HG03196 (cell line): ENCODE measurements at regions not wholly inside any gene's neighbourhood (a gene's known extent, or its start where the extent isn't known, plus 50 kb on each side); places are given as distances from the start of the nearest gene placed in this dataset.
A peak's percentile ranks its signal among the peaks of the same experiment; 100 is the strongest.
"Not testable (repeated sequence)": the region's sequence is repeated elsewhere in the genome, so short reads cannot be mapped to it uniquely, and the experiment has no call there.

ENCODE experiments used
- ATAC-seq: cut with Tn5 transposase; IDR thresholded peaks from one replicate; pipeline ENCODE4 v1.9.1; 2021; ENCODE audit not compliant: unreplicated experiment

DNA sequence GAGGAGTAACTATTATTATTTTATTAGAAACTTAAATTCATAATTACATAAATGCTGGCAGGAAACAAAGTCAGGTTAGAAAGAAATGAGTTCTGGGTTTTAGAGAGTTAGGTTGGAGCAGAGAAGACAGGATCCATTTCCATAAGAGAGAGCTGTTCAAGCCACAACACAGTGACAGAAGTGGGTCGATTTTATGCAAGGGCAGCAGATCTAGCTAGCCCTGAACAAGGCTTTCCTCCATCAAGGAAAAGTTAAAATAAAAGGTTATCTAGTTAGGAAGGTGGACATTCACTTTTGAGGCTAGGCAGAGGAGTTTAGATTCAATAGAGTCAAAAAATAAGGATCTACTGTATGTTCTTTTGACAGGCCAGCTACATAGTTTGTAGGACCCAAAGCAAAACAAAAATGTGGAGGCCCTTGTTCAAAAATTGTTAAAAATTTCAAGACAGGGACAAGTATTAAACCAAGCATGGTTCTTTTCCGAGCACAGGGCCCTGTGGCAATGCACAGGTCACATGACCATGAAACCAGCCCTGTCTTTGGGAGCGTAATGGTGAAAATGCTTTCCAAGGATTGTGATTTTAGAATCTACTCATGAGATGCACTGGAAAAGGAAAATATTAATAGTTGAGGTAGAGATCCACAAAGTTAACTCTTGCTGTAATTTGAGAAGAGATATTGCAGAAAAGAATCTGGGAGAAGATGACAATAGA is 91.2 kb upstream of the CREB1 start:
- no peak for ATAC-seq

GRCh38 chr2:207439881-207440280 is 89.9 kb upstream of the CREB1 start:
- ATAC-seq: not testable (repeated sequence)

DNA sequence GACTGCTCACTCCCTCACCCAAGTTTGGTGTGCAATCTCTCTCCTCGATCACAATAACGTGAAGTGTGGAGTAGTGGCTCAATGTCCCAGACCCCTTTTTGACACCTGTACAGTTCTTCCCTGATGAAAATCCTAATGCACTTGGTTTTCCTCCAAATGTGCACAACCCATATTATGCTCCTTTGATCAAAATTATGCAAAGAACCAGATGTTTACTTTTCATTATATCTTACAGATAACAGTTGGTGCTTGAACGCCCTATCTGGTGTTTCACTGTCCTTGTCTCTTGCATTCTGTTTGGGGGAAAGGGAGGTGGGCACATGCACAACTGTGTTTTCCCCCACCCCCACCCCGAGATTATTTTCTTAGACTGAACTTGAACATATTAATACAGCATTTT is 85.0 kb upstream of the CREB1 start:
- no peak for ATAC-seq

- no peak for ATAC-seq
These were observed 83.1 kb upstream of the CREB1 start for GRCh38 chr2:207446653-207447052.

DNA sequence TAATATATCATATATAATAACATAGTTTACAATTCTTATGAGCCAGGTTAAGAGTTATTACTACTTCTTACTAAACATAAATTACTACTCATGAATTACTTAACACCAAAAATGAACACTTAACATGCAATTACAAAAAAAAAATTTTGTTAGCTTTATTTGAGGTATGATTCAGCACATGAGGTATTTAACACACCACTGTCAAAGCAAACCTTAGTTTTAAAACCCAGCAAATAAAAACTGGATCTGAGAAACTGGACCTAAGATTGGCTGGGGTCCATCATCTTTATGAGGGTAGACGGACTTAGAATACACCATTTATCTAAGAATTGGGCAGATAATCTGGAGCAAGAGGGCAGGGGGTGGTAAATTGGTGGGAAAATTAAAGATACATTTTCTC is 81.8 kb upstream of the CREB1 start:
- ATAC-seq: no peak

DNA sequence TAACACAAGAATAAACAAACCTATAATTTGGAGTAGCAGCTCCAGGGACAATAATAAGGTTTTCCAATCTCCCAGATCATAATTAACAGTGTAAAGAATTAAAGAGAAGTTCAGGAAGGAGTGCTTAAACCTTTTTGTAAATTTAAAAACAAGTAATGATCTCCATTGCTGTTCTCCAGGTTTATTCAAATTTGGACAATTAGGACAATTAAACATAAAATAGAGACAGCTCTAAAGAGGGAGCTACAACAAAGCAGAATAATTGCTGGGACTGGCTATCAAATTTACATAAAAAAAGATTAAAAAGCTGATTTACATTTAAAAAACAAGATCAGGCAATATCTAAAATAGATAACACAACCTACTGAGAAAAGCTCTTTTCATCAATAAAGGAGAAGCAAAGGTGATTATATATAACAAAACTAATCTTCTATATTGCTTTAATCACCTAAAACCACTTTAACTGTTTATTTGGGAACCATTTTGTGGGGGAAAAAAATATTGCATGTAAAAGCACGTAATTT is 80.1 kb upstream of the CREB1 start:
- ATAC-seq: no peak

GRCh38 chr2:207450186-207450585 is 79.6 kb upstream of the CREB1 start:
- no peak for ATAC-seq

DNA sequence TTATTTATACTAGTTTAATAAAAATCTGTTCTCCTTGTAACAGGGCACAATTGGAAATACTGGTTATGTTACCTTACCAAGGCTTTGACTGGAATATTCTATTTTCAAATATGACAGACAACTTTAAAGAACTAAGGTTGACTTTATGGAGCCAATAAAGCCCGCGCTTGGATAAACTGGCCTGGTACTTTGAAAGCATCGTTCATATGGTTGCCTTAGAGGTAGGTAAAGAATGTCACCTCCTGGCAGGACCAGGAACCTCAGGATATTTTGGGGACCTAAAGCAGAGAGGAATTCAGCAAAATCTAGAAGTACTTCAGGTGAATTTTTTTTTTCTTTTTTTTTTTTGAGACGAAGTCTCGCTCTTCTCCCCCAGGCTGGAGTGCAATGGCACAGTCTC is 71.2 kb upstream of the CREB1 start:
- no peak for ATAC-seq

GRCh38 chr2:207459990-207460757 is 69.6 kb upstream of the CREB1 start:
- peak; percentile 59 for ATAC-seq

- ATAC-seq: no peak
These were observed 66.3 kb upstream of the CREB1 start for GRCh38 chr2:207463433-207463832.

GRCh38 chr2:207464007-207464406 is 65.8 kb upstream of the CREB1 start:
- ATAC-seq: no peak

DNA sequence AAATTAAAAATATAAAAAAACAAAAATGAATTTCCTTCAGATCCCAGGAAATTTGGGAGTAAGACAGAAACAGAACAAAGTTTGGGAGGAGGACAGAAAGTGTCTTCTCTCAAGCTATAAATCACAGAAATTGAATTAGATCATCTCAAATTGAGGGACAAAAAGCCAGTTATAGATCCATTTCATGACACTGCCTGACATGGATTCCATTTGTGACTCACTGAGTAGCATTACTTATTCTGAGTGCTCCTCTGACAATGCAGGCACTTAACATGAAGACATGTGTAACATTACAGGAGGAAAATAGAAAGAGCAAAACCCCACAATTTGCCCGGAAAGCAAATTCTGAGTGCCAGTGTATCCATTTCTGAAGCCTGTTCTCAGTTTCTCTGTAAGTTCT is 63.9 kb upstream of the CREB1 start:
- no peak for ATAC-seq

GRCh38 chr2:207467716-207468347 is 61.9 kb upstream of the CREB1 start:
- no peak for ATAC-seq

- no peak for ATAC-seq
These were observed 61.3 kb upstream of the CREB1 start for GRCh38 chr2:207468488-207468887.

- no peak for ATAC-seq
These were observed 60.3 kb upstream of the CREB1 start for GRCh38 chr2:207469451-207469850.

DNA sequence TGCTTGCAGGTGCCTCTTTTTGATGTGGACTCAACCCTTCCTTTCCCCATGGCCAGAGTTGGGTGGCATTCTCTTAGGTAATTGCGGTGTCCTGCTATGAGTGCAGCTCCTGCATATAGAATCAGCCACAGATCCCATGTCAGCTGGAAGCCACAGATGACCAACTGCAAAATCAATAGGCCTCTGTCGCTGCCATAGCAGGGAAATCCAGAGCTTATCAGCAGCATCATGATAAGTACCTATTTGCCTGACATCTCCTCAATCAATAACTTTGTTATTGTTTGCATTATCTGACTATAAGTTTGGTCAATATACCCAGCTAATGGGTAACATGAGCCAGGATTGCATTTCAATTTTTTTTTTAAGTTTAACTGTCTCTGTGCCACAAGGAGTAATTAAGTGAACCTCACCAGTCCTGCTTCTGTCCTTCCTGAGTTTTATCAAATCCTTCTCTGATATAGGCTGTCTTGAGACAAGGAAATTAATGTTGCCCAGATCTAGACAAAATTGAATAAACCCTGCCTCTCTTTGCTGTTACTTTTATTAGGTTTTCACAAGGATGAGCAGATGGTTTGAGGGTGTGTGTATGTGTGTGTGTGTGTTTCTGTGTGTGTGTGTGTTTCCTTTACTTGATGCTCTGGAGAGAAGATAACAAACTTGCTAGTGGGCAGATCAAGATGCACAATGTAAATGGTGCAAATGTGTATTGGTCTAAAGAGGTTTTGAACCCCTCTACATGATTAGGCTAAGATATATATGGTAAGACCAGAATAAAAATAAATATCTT is 59.6 kb upstream of the CREB1 start:
- ATAC-seq: no peak

DNA sequence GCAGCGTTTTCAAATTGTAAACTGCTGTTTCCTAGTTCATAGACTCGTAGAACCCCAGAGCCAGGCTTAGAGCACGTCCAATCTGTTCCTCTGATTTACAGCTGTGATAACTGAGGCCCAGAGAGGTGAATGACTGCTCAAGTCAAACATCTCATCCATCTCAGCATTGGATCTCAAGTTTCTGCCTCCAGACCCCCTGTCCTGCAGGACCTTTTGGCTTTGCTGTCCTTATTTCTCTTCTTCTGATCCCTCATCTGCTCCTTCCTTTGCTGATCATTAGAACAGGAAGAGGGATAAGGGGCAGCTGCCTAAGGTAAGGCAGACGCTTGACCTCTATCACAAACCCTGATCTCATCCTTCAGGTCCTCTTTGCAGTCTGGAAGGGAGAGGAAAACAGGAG is 58.5 kb upstream of the CREB1 start:
- ATAC-seq: no peak

- ATAC-seq: no peak
These were observed 57.3 kb upstream of the CREB1 start for GRCh38 chr2:207472343-207473048.

GRCh38 chr2:207473049-207473930 is 56.5 kb upstream of the CREB1 start:
- no peak for ATAC-seq

GRCh38 chr2:207473931-207474235 is 55.9 kb upstream of the CREB1 start:
- ATAC-seq: no peak
